ENCODE measurements at regions not wholly inside any gene's neighbourhood (a gene's known extent, or its start where the extent isn't known, plus 50 kb on each side); places are given as distances from the start of the nearest gene placed in this dataset.

- POLR2A ChIA-PET, result no interaction called here
- Histone ChIP-seq H3K9ac (replicated peaks; ENCODE audit: extremely low read depth, insufficient read depth, low read length) (no peak overlapping the region), H3K4me1 (ENCODE audit: control insufficient read depth, extremely low read depth, insufficient read depth, low read length) (no peaks in the 10 kb centered on the region), H3K27ac (ENCODE audit: insufficient read depth, low read depth, low read length) (no peak overlapping the region), H3K4me3 (replicated peaks in 1 of 3; ENCODE audit: insufficient read depth in 1 of 3, low read depth in 1 of 3, low read length in 3 of 3) (no peak overlapping the region), H2AFZ (ENCODE audit: low read depth, low read length) (no peak overlapping the region), H3K4me2 (ENCODE audit: insufficient read depth, low read length) (no peak overlapping the region), H3K27me3 (ENCODE audit: control insufficient read depth in 2 of 2, insufficient read depth in 2 of 2, low read length in 2 of 2) (no peaks in the 10 kb centered on the region), H3K79me2 (ENCODE audit: control insufficient read depth, insufficient read depth, low read length) (no peaks in the 10 kb centered on the region), H3K36me3 (ENCODE audit: control insufficient read depth in 2 of 2, extremely low read depth in 1 of 2, insufficient read depth in 2 of 2, low read length in 2 of 2) (no peaks in the 10 kb centered on the region), H4K20me1 (replicated peaks; ENCODE audit: control insufficient read depth, extremely low read depth, insufficient read depth, low read length) (no peaks in the 10 kb centered on the region), H3K9me3 (replicated peaks; ENCODE audit: control insufficient read depth, insufficient read depth, low read length) (no peaks in the 10 kb centered on the region), H3K9me1 (replicated peaks; ENCODE audit: control insufficient read depth, extremely low read depth, insufficient read depth, low read length) (no peaks in the 10 kb centered on the region)
- DNase-seq (ENCODE audit: low read depth, low spot score) (no peak), FAIRE-seq (no peak)
- dilution Hi-C loops (cut with MboI; ENCODE audit: extremely low pct_ligation_motif_present, low sequenced_read_pairs), result no loop called here
- CTCF ChIA-PET, result no interaction called here
- no TSS peak for BruUV-seq (replicated peaks)
- TF ChIP-seq EZH2 (IDR thresholded peaks at IDR 0.05; ENCODE audit: borderline replicate concordance, low read depth, low read length, severe bottlenecking), result no peak
- TF ChIP-seq FOS (IDR thresholded peaks at IDR 0.05; ENCODE audit: borderline replicate concordance, insufficient read depth, low read length), result no peak
- intact Hi-C loops (cut with micrococcal nuclease), result no loop called here
Measured at GRCh38 chr7:25710959-25711358, 441.0 kb upstream of the NFE2L3 start.

- Histone ChIP-seq H3K36me3 (ENCODE audit: control insufficient read depth in 2 of 2, extremely low read depth in 1 of 2, insufficient read depth in 2 of 2, low read length in 2 of 2) (no peaks in the 10 kb centered on the region), H3K79me2 (ENCODE audit: control insufficient read depth, insufficient read depth, low read length) (no peaks in the 10 kb centered on the region), H3K9me1 (replicated peaks; ENCODE audit: control insufficient read depth, extremely low read depth, insufficient read depth, low read length) (no peaks in the 10 kb centered on the region), H3K4me1 (ENCODE audit: control insufficient read depth, extremely low read depth, insufficient read depth, low read length) (no peaks in the 10 kb centered on the region), H3K27me3 (ENCODE audit: control insufficient read depth in 2 of 2, insufficient read depth in 2 of 2, low read length in 2 of 2) (no peaks in the 10 kb centered on the region), H3K27ac (ENCODE audit: insufficient read depth, low read depth, low read length) (no peak overlapping the region), H2AFZ (ENCODE audit: low read depth, low read length) (no peak overlapping the region), H3K4me2 (ENCODE audit: insufficient read depth, low read length) (no peak overlapping the region), H3K9ac (replicated peaks; ENCODE audit: extremely low read depth, insufficient read depth, low read length) (no peak overlapping the region), H4K20me1 (replicated peaks; ENCODE audit: control insufficient read depth, extremely low read depth, insufficient read depth, low read length) (no peaks in the 10 kb centered on the region), H3K4me3 (replicated peaks in 1 of 3; ENCODE audit: insufficient read depth in 1 of 3, low read depth in 1 of 3, low read length in 3 of 3) (no peak overlapping the region), H3K9me3 (replicated peaks; ENCODE audit: control insufficient read depth, insufficient read depth, low read length) (no peaks in the 10 kb centered on the region)
- FAIRE-seq (no peak), DNase-seq (ENCODE audit: low read depth, low spot score) (no peak)
- ChIA-PET POLR2A (no interaction called here), CTCF (no interaction called here)
- BruUV-seq (replicated peaks), result no TSS peak
- dilution Hi-C loops (cut with MboI; ENCODE audit: extremely low pct_ligation_motif_present, low sequenced_read_pairs) (no loop called here), intact Hi-C loops (cut with micrococcal nuclease) (no loop called here)
- TF ChIP-seq EZH2 (IDR thresholded peaks at IDR 0.05; ENCODE audit: borderline replicate concordance, low read depth, low read length, severe bottlenecking), result no peak
- no peak for TF ChIP-seq POLR2A (IDR thresholded peaks at IDR 0.05; ENCODE audit: low read depth, low read length)
- TF ChIP-seq GATA2 (IDR thresholded peaks at IDR 0.05; ENCODE audit: insufficient read depth, insufficient read length, low read depth, low read length), result no peak
- TF ChIP-seq POLR2AphosphoS5 (IDR thresholded peaks at IDR 0.05; ENCODE audit: insufficient read depth, low read depth, low read length), result no peak
- TF ChIP-seq, protein P1, sequence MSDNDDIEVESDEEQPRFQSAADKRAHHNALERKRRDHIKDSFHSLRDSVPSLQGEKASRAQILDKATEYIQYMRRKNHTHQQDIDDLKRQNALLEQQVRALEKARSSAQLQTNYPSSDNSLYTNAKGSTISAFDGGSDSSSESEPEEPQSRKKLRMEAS (IDR thresholded peaks at IDR 0.05; ENCODE audit: insufficient read depth, insufficient read length), result no peak
- no peak for TF ChIP-seq FOS (IDR thresholded peaks at IDR 0.05; ENCODE audit: borderline replicate concordance, insufficient read depth, low read length)
- no peak for TF ChIP-seq MYC (IDR thresholded peaks at IDR 0.05; ENCODE audit: low read depth, low read length)
- no peak for TF ChIP-seq JUN (IDR thresholded peaks at IDR 0.05; ENCODE audit: borderline replicate concordance, insufficient read depth, insufficient read length, low read depth)
- TF ChIP-seq, protein P2, sequence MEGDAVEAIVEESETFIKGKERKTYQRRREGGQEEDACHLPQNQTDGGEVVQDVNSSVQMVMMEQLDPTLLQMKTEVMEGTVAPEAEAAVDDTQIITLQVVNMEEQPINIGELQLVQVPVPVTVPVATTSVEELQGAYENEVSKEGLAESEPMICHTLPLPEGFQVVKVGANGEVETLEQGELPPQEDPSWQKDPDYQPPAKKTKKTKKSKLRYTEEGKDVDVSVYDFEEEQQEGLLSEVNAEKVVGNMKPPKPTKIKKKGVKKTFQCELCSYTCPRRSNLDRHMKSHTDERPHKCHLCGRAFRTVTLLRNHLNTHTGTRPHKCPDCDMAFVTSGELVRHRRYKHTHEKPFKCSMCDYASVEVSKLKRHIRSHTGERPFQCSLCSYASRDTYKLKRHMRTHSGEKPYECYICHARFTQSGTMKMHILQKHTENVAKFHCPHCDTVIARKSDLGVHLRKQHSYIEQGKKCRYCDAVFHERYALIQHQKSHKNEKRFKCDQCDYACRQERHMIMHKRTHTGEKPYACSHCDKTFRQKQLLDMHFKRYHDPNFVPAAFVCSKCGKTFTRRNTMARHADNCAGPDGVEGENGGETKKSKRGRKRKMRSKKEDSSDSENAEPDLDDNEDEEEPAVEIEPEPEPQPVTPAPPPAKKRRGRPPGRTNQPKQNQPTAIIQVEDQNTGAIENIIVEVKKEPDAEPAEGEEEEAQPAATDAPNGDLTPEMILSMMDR (IDR thresholded peaks at IDR 0.05; ENCODE audit: extremely low read depth in 1 of 2, insufficient read depth in 1 of 2, low read depth in 1 of 2, low read length in 2 of 2), result no peak
Measured at GRCh38 chr7:25711940-25712339, 440.1 kb upstream of the NFE2L3 start.
